TTC549 (cell line): ENCODE measurements at regions not wholly inside any gene's neighbourhood (a gene's known extent, or its start where the extent isn't known, plus 50 kb on each side); places are given as distances from the start of the nearest gene placed in this dataset.

Experiments
- FAIRE-seq: peaks from 2 replicates; lab custom pipeline; 2012; peaks lifted over from hg19 to GRCh38; lab: Jason Lieb, UNC

DNA sequence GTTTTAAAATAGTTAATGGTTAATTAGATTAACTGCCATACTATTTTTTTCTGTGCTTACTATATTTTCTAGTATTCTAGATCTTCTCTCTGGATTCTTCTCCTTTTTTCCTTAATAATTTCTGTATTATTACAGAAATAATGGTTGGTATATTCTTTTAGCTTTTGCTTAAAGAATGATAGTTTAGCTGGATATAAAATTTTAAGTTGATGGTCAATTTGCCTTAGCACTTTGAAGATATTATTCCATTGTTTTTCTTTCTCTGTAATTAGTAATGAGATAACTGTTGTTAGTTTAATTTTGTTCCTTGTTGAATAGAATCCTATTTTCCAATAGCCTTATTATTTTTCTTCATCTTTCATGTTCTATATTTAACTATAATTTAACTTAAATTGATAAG is 99.9 kb upstream of the NCAM1 start:
- FAIRE-seq = no peak

GRCh38 chr11:112863305-112863704 is 97.9 kb upstream of the NCAM1 start:
- no peak for FAIRE-seq

DNA sequence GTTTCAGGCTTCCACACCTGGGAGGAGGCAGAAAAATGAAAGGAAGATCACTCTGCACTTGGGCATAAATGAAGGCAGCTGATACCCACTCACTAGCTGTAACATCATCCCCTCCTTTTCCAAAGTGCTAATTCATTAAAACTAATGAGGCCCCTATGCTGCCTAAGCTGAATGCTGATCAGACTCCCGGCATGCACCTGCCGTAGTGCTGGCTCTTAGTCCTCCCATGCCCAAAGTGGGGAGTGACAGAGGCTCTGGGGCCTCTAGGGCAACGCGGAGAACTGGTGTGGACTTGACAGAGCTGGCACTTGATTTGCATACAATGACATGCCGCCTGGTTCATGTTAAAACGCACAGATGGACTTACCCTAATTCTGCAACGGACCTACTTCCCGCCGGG is 96.5 kb upstream of the NCAM1 start:
- no peak for FAIRE-seq

GRCh38 chr11:112871909-112872500 is 89.2 kb upstream of the NCAM1 start:
- no peak for FAIRE-seq

GRCh38 chr11:112874980-112875379 is 86.2 kb upstream of the NCAM1 start:
- no peak for FAIRE-seq

DNA sequence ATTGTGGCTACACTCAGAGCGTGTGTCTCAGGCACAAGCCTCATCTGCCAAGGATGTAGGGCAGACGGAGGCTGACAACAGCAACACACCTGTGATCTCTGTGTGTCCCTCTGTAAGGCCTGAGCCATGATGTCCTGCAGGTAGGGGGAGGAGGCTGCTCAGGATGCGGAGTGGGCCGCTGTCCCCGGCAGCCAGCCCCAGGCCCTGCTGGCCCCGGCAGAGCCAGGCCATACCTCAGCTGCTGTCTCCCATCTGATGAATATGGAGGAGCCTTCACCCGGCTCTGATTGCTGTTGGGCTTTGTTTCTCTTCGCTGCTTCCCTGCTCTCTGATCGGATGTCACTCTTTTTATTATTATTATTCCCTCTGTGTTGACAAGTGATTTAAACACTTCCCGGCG is 83.6 kb upstream of the NCAM1 start:
- FAIRE-seq = no peak

GRCh38 chr11:112878033-112878601 is 83.1 kb upstream of the NCAM1 start:
- FAIRE-seq = no peak

DNA sequence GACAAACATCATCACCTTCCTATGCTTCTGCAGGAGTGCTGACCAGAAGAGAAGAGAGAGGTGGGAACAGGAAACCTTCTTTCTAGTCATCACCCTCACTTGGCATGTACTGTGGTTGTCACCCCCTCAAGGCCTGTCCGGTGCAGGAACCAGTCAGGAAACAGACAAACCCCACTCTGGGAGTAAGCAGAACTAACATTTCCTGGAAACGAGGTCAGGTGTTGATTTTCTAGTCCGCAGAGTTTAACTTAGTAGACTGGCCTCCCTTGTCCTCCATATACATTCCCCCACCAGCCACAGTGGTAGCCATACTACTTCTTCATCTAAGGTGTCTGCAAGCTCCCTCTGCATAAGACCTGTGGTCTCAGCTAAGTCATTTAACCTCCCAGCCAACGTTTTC is 80.7 kb upstream of the NCAM1 start:
- no peak for FAIRE-seq

DNA sequence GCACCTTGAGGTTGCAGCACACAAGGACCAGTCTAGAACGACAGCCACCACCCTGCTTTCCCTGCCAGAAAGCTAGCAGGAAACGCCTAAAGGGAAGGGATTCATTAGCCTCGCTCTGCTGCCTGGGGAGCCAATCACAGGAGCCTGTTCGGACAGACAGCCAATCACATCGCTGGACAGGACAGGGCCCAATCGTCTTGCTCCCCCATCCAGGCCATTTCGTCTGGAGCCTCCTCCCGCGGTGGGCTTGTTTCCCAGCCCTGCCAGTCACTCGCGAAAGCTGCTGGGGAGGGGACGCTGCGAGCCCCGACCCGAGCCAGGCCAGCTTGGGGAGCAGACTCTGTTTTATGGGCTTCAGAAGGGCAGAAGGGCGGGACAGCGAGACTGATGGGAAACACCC is 79.8 kb upstream of the NCAM1 start:
- FAIRE-seq = no peak

DNA sequence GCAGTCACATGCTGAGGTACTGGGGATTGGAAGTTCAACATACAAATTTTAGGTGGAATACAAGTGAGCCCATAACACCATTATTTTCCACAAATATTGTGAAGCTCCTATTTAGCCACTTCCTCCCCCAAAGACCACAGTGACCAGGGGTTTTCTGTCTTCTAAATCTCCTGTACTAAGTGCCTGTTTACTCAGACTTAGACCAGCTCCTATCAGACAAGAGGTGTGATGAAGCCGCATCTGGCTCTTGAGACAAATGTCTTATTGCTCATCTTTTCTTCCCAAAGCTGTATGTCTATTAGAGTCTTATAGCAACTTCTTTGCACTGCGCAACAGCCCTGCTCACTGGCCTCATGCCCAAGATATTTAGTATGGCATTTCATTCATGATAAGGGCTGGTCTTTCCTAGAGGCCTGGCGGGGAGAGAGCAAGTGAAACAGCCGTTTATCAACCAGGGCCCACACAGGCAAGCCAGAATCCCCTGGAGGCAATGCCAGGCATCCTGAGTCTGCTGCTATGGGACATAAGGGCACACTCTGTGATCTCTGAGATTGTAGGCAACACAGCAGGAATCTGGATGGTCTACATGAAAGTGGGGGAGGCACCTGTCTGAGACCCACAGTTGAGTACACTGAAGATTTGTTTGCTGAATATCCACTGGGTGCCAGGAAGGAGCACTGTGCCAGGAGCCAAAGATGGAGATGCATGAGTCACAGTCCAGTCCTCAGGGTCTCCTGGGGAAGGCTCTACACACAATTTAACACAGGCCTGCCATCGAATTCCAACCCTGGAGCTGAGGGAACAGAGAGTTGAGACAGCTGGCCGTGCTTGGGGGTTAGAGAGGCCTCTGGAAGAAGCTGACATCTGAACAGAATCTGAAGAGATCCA is 78.5 kb upstream of the NCAM1 start:
- no peak for FAIRE-seq

DNA sequence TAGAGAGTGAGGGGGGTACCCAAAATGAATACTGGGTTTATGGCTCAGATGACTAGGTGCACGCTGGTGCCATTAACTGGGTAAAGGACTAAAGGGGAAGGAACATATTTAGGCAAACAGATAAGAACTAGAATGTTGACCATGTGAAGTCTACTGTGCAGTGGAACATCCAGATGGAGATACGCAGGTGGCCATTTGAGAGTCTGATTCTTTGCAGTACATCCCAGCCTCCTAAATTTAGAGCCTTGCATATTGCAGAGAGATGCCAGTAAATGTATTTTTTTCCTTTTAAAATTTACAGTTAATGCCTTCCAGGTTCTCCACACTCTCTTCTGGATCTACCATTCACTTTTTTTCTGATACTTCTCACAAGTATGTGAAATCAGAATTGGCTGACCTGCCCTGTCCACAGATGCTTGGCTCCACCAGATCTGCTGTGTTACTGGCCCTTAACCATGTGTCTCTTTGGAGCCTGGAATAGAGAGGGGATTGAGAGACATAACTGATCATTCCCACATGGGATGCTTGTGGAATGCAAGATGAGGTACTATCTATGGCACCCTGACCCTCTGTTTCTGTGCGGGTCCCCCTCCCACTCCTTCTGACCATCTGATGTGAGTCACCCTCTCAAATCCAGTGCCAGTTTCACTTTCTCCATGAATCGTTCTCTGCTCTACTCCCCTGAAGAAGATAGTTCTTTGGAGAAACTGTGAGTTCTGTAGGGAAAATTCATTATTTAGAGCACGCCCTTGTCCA is 77.0 kb upstream of the NCAM1 start:
- no peak for FAIRE-seq

- FAIRE-seq = no peak
These were observed 75.3 kb upstream of the NCAM1 start for GRCh38 chr11:112885744-112886433.

- FAIRE-seq = no peak
These were observed 74.5 kb upstream of the NCAM1 start for GRCh38 chr11:112886434-112887370.

DNA sequence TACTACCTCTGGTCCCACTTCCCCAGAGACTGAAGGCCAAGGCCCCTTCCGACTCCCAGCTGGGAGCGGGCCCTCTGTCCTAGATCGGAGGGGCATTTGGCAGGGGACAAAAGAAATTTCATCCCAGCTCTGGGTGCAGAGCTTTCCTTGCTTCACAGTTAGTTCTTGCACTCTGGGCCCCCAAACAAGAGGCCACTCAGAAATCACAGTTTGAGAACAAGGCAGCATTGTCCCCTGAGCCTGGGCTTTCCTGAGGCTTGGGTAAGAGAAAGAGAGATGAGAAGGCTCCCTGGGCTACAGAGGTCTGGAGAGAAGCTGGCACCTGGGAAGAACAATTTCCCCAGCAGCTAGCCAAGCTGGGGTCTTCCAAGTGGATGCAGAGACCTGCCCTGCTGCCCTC is 71.8 kb upstream of the NCAM1 start:
- FAIRE-seq = no peak

DNA sequence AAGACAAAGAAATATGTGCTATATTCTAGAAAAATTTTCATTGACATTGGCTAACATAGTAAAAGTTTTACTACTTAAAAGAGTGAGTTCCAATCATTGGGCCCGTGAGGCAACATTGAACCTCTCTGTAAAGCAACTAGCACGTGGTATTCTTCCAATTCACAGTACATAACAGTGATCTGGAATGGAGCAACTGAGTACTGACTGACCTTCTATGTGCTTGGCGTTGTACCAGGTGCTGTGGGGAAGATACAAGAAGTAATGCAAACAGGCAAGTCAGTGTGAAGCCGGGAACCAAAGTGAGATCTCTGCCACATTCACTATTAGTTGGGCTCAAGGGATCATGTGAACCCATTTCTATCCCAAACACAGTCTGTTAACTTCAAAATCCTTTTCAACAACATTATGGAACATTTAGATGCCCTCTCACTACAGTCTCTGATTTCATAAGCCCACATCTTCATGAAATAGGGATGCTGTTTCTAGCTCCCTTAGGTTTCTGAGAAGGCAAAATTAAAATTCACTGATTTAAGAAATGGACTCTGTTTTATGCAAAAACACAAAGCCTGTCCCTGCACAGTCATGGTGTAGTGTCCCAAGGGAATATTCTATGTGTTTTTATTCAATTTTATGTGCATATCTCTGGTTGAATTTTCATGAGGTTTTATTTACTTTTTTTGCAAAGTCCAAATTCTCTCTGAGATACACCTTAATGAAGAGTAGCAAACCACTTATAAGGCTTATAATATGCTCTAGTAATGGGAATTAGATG is 61.8 kb upstream of the NCAM1 start:
- no peak for FAIRE-seq

DNA sequence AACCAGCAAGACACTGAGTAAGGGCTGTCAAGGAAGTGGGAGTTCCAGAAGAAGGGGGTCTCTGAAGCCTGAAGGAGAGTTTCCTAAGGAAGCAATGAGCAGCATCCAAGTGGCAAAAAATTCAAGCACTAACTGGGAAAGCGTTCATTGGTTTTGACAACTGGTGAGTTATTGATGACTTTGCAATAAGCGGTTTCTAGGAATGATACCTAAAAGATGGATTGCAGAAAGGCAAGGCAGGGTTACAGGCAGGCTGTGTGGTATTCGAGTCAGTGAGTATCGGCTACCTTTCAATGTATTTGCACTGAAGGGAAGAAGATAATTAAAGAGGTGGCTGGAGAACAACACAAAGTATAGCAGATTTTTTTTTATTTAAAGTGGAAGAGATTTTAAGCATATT is 59.3 kb upstream of the NCAM1 start:
- FAIRE-seq = no peak

- no peak for FAIRE-seq
These were observed 58.7 kb upstream of the NCAM1 start for GRCh38 chr11:112902361-112903011.

- FAIRE-seq = no peak
These were observed 57.9 kb upstream of the NCAM1 start for GRCh38 chr11:112903340-112903739.

DNA sequence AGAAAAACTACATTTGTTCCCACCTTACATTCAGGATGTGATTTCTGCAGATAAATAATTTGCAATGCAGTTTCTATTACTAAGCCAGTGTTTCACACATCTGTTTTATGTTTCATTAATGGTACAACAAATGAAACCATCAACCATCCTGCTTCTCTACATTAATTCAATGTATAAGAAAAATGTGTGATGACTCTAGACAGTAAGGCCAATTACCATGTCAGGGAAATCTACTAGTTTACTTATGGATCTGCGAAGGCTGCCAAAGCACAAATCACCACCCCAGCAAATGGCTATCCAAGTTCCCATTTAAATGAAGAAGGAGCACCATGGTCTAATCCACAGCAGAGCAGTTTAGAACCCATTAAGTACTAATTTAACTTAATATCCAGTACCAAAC is 50.1 kb upstream of the NCAM1 start:
- no peak for FAIRE-seq
